Spleen (tissue), 7 donors: ENCODE measurements at regions not wholly inside any gene's neighbourhood (a gene's known extent, or its start where the extent isn't known, plus 50 kb on each side); places are given as distances from the start of the nearest gene placed in this dataset.

Experiments used
- POLR2A ChIP-seq, 3 donors: fragments of 450-650 bp; IDR thresholded peaks; one replicate each; pipeline ENCODE4 v1.5.1; 2017; ENCODE audit warnings: antibody characterized with exemption in 3 of 3, mild to moderate bottlenecking in 1 of 3
- POLR2AphosphoS5 ChIP-seq, 3 donors: sonication (generic); formaldehyde crosslinking; IDR thresholded peaks; one replicate each; pipeline ENCODE4 v1.5.1; 2017; ENCODE audit warnings: antibody characterized with exemption in 3 of 3
- TF ChIP-seq, protein P1 (sequence below), 11 experiments: fragments of 200-600 bp in 7 of 11; fragments of 450-650 bp in 4 of 11; sonication (generic) in 4 of 11; IDR thresholded peaks in 8 of 11; conservative IDR thresholded peaks in 3 of 11; 1 replicate in 7 of 11; 2 replicates in 4 of 11; pipeline versions ENCODE4 v1.4.0 to v1.8.0; 2016 to 2021; ENCODE audit warnings: antibody characterized with exemption in 11 of 11, inconsistent platforms in 4 of 11, mild to moderate bottlenecking in 1 of 11
- donor health status: DM: no; HTN: no; CAD: no; lungs with moderate emphysema.
- donor health status: DM: no; HTN: no; CAD: no.
- donor health status: DM: no; HTN: no; CAD: no.

DNA sequence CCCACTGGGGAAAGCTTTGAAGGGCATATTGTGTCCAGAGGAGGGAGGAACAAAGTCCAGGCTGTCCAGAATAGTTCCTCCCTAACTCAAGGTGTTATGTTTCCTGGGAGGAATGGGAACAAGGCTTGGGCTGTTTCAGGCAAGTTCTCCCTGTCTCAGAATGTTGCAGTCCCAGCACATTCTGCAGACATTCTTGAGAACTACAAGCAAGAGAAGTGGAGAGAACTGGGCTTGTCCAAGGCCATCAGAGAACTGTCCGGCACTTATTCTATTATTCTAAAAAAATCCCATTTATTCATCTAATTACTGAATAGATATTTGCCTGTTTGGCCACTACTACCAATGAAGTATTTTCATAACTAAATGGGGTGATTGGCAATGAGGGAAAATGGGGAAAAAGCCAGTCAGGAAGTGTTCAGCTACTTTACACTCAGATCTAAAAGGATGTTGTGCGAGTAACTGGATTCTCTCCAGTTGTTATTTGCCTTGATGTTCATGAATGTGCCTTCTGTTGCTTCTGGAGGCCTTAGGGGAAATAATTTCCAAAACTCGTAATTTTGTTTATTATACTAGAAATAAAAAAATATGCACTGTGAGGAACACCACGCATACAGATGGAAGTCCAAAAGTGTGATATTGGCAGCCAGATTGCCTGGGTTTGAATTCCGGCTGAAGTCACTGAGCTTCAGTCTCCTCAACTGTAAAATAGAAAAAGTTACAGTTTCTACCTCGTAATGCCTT, 300.1 kb upstream of the RND3 start:
- TF ChIP-seq, protein P1, sequence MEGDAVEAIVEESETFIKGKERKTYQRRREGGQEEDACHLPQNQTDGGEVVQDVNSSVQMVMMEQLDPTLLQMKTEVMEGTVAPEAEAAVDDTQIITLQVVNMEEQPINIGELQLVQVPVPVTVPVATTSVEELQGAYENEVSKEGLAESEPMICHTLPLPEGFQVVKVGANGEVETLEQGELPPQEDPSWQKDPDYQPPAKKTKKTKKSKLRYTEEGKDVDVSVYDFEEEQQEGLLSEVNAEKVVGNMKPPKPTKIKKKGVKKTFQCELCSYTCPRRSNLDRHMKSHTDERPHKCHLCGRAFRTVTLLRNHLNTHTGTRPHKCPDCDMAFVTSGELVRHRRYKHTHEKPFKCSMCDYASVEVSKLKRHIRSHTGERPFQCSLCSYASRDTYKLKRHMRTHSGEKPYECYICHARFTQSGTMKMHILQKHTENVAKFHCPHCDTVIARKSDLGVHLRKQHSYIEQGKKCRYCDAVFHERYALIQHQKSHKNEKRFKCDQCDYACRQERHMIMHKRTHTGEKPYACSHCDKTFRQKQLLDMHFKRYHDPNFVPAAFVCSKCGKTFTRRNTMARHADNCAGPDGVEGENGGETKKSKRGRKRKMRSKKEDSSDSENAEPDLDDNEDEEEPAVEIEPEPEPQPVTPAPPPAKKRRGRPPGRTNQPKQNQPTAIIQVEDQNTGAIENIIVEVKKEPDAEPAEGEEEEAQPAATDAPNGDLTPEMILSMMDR (IDR thresholded peaks at IDR 0.05 in 8 of 11, conservative IDR thresholded peaks at IDR 0.05 in 3 of 11), result no peak
- TF ChIP-seq POLR2A (IDR thresholded peaks at IDR 0.05), result no peak
- TF ChIP-seq POLR2AphosphoS5 (IDR thresholded peaks at IDR 0.05), result no peak
